K562 (cell line): ENCODE measurements at regions not wholly inside any gene's neighbourhood (a gene's known extent, or its start where the extent isn't known, plus 50 kb on each side); places are given as distances from the start of the nearest gene placed in this dataset.

ENCODE experiments used
- FOXM1 ChIP-seq, 2 experiments: fragments of 450-650 bp in 1 of 2; sonication (generic) in 1 of 2; formaldehyde crosslinking in 1 of 2; IDR thresholded peaks; 2 replicates each; pipeline versions ENCODE4 v1.6.1 to v1.9.0; 2017 to 2022; ENCODE audit warnings: low read depth in 2 of 2, mild to moderate bottlenecking in 2 of 2, missing genetic modification reagents in 1 of 2, moderate library complexity in 1 of 2
- NBN ChIP-seq: fragments of 450-650 bp; IDR thresholded peaks from 2 replicates; pipeline ENCODE4 v1.6.1; 2016; ENCODE audit warnings: low read depth, mild to moderate bottlenecking
- NR1H2 ChIP-seq: sonication (generic); formaldehyde crosslinking; IDR thresholded peaks from 2 replicates; pipeline ENCODE4 v1.4.0; 2020; ENCODE audit warnings: mild to moderate bottlenecking, missing genetic modification reagents
- SIN3B ChIP-seq: fragments of 450-650 bp; IDR thresholded peaks from 2 replicates; pipeline ENCODE4 v1.6.1; 2017; ENCODE audit warnings: low read depth, mild to moderate bottlenecking, moderate library complexity
- SMC3 ChIP-seq: conservative IDR thresholded peaks from 2 replicates; pipeline ENCODE4 v1.6.1; 2011; ENCODE audit warnings: low read depth, low read length, improper control_type of control experiment; ENCODE audit not compliant: insufficient read depth
- ZNF175 ChIP-seq: fragments of 200-800 bp; sonication (Bioruptor generic); IDR thresholded peaks from 2 replicates; pipeline ENCODE4 v1.6.1; 2016; ENCODE audit warnings: low read depth, mild to moderate bottlenecking, missing genetic modification characterization, missing compliant biosample characterization
- ZNF23 ChIP-seq: fragments of 250-450 bp; sonication (Bioruptor Pico); IDR thresholded peaks from 2 replicates; pipeline ENCODE4 v1.4.0; 2020; ENCODE audit warnings: mild to moderate bottlenecking
- ZNF75A ChIP-seq: fragments of 450-650 bp; formaldehyde crosslinking; IDR thresholded peaks from 2 replicates; pipeline ENCODE4 v1.4.0; 2020; ENCODE audit warnings: mild to moderate bottlenecking
- TF ChIP-seq, protein P1 (sequence below), 2 experiments: fragments of 450-650 bp in 1 of 2; sonication (generic) in 1 of 2; formaldehyde crosslinking in 1 of 2; IDR thresholded peaks; 2 replicates each; pipeline versions ENCODE4 v1.7.1 to v1.9.0; 2016 to 2022; ENCODE audit warnings: inconsistent platforms in 1 of 2, mild to moderate bottlenecking in 1 of 2, missing genetic modification reagents in 1 of 2
- TF ChIP-seq, protein P2 (sequence below): fragments of 450-650 bp; IDR thresholded peaks from 2 replicates; pipeline ENCODE4 v1.7.0; 2016; ENCODE audit warnings: borderline replicate concordance
- TF ChIP-seq, protein P3 (sequence below), 2 experiments: fragments of 450-650 bp in 1 of 2; sonication (generic) in 1 of 2; formaldehyde crosslinking in 1 of 2; IDR thresholded peaks in 1 of 2; conservative IDR thresholded peaks in 1 of 2; 2 replicates each; pipeline versions ENCODE4 v1.6.1 to v1.8.1; 2016 to 2023; ENCODE audit warnings: mild to moderate bottlenecking in 2 of 2, moderate library complexity in 2 of 2, inconsistent platforms in 1 of 2, missing genetic modification reagents in 1 of 2
- TF ChIP-seq, protein P4 (sequence below): fragments of 450-650 bp; formaldehyde crosslinking; IDR thresholded peaks from 2 replicates; pipeline ENCODE4 v1.4.0; 2020; ENCODE audit warnings: mild to moderate bottlenecking, moderate library complexity

DNA sequence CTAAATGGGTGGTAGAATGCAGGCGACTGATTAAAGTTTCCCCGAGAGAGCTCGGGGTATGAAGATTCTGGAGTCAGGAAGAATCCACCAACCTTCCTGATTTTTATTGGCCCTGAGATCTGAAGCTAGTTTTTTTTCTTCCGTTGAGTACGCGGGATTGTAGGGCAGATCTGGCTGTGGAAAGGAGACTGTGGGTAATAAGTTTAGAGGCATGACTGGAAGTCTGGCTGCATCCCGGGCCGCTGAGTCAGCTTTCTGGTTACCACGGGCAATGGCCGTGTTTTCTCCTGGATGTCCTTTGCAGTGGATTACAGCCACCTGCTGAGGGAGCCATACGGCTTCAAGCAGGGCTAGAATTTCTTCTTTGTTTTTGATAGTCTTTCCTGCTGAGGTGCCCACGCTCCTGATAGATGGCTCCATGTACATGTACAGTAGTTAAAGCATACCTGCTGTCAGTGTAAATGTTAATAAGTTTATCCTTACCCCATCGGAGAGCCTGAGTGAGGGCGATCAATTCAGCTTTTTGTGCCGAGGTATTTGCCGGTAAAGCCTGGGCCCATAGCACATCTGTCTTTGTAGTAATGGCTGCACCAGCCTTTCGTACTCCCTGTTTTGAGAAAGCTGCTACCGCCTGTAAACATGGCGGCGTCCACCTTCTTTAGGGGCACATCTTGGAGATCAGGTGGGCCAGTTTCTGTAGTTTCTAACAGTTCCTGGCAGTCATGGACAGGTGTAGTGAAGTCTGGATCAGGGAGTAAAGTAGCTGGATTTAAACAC, 154.0 kb downstream of the TRIM27 start (continued):
- TF ChIP-seq NBN (peak; percentile 45; the same call in 1 of the 2 replicates), ZNF23 (CRISPR knock-in tag) (no peak), SMC3 (peak; percentile 44; the same call in 1 of the 2 replicates), SIN3B (no peak), NR1H2 (CRISPR knock-in tag) (no peak), ZNF75A (CRISPR knock-in tag) (no peak), FOXM1 (IDR thresholded peaks at IDR 0.05; ENCODE audit: low read depth) (peak; percentile 23; the same call in 1 of the 2 replicates), FOXM1 (CRISPR knock-in tag; IDR thresholded peaks at IDR 0.05; ENCODE audit: low read depth) (no peak), ZNF175 (no peak)
- TF ChIP-seq, protein P1, sequence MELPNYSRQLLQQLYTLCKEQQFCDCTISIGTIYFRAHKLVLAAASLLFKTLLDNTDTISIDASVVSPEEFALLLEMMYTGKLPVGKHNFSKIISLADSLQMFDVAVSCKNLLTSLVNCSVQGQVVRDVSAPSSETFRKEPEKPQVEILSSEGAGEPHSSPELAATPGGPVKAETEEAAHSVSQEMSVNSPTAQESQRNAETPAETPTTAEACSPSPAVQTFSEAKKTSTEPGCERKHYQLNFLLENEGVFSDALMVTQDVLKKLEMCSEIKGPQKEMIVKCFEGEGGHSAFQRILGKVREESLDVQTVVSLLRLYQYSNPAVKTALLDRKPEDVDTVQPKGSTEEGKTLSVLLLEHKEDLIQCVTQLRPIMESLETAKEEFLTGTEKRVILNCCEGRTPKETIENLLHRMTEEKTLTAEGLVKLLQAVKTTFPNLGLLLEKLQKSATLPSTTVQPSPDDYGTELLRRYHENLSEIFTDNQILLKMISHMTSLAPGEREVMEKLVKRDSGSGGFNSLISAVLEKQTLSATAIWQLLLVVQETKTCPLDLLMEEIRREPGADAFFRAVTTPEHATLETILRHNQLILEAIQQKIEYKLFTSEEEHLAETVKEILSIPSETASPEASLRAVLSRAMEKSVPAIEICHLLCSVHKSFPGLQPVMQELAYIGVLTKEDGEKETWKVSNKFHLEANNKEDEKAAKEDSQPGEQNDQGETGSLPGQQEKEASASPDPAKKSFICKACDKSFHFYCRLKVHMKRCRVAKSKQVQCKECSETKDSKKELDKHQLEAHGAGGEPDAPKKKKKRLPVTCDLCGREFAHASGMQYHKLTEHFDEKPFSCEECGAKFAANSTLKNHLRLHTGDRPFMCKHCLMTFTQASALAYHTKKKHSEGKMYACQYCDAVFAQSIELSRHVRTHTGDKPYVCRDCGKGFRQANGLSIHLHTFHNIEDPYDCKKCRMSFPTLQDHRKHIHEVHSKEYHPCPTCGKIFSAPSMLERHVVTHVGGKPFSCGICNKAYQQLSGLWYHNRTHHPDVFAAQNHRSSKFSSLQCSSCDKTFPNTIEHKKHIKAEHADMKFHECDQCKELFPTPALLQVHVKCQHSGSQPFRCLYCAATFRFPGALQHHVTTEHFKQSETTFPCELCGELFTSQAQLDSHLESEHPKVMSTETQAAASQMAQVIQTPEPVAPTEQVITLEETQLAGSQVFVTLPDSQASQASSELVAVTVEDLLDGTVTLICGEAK (IDR thresholded peaks at IDR 0.05) = 0 out of 2 replicates have a peak, but pooled peaks have one; percentile 23
- TF ChIP-seq, protein P1 (CRISPR knock-in tag; IDR thresholded peaks at IDR 0.05) = no peak
- TF ChIP-seq, protein P2, sequence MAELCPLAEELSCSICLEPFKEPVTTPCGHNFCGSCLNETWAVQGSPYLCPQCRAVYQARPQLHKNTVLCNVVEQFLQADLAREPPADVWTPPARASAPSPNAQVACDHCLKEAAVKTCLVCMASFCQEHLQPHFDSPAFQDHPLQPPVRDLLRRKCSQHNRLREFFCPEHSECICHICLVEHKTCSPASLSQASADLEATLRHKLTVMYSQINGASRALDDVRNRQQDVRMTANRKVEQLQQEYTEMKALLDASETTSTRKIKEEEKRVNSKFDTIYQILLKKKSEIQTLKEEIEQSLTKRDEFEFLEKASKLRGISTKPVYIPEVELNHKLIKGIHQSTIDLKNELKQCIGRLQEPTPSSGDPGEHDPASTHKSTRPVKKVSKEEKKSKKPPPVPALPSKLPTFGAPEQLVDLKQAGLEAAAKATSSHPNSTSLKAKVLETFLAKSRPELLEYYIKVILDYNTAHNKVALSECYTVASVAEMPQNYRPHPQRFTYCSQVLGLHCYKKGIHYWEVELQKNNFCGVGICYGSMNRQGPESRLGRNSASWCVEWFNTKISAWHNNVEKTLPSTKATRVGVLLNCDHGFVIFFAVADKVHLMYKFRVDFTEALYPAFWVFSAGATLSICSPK = no peak
- TF ChIP-seq, protein P3, sequence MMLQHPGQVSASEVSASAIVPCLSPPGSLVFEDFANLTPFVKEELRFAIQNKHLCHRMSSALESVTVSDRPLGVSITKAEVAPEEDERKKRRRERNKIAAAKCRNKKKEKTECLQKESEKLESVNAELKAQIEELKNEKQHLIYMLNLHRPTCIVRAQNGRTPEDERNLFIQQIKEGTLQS (IDR thresholded peaks at IDR 0.05) = peak; percentile 57
- TF ChIP-seq, protein P3 (CRISPR knock-in tag; conservative IDR thresholded peaks at IDR 0.05) = peak; percentile 85; the same call in 1 of the 2 replicates
- TF ChIP-seq, protein P4, sequence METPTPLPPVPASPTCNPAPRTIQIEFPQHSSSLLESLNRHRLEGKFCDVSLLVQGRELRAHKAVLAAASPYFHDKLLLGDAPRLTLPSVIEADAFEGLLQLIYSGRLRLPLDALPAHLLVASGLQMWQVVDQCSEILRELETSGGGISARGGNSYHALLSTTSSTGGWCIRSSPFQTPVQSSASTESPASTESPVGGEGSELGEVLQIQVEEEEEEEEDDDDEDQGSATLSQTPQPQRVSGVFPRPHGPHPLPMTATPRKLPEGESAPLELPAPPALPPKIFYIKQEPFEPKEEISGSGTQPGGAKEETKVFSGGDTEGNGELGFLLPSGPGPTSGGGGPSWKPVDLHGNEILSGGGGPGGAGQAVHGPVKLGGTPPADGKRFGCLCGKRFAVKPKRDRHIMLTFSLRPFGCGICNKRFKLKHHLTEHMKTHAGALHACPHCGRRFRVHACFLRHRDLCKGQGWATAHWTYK = no peak
